Smooth muscle cell (in vitro differentiated cells): ENCODE measurements at regions not wholly inside any gene's neighbourhood (a gene's known extent, or its start where the extent isn't known, plus 50 kb on each side); places are given as distances from the start of the nearest gene placed in this dataset.

Experiments used
- DNase-seq: peaks from one replicate; lab custom pipeline; 2025; ENCODE audit not compliant: unreplicated experiment; lab: John Stamatoyannopoulos, UW
- H2AFZ ChIP-seq: fragments of 200-600 bp; sonication (generic); 2 replicates; pipeline ENCODE4 v1.6.0; 2016; ENCODE audit warnings: antibody characterized with exemption, low read depth, mild to moderate bottlenecking
- H3F3A ChIP-seq: fragments of 200-600 bp; sonication (generic); 2 replicates; pipeline ENCODE4 v1.6.0; 2017; ENCODE audit warnings: antibody characterized with exemption, low read depth
- H3K27ac ChIP-seq: fragments of 200-600 bp; sonication (generic); 2 replicates; pipeline ENCODE4 v1.5.1; 2016; ENCODE audit warnings: low read depth, mild to moderate bottlenecking
- H3K27me3 ChIP-seq: fragments of 200-600 bp; sonication (generic); 2 replicates; pipeline ENCODE4 v1.6.1; 2016; ENCODE audit warnings: low read depth, mild to moderate bottlenecking
- H3K36me3 ChIP-seq: fragments of 200-600 bp; sonication (generic); 2 replicates; pipeline ENCODE4 v1.5.1; 2016; ENCODE audit warnings: low read depth
- H3K4me1 ChIP-seq: fragments of 200-600 bp; sonication (generic); 2 replicates; pipeline ENCODE4 v1.5.1; 2016; ENCODE audit warnings: low read depth
- H3K4me2 ChIP-seq: fragments of 200-600 bp; sonication (generic); 2 replicates; pipeline ENCODE4 v1.6.0; 2016; ENCODE audit warnings: mild to moderate bottlenecking
- H3K4me3 ChIP-seq: fragments of 200-600 bp; sonication (generic); 2 replicates; pipeline ENCODE4 v1.5.1; 2016; ENCODE audit warnings: mild to moderate bottlenecking
- H3K79me2 ChIP-seq: fragments of 200-600 bp; sonication (generic); 2 replicates; pipeline ENCODE4 v1.6.0; 2016; ENCODE audit warnings: low read depth, mild to moderate bottlenecking
- H3K9ac ChIP-seq: fragments of 200-600 bp; sonication (generic); 2 replicates; pipeline ENCODE4 v1.6.0; 2016; ENCODE audit warnings: low read depth
- H3K9me3 ChIP-seq: fragments of 200-600 bp; sonication (generic); replicated peaks from 2 replicates; pipeline ENCODE4 v1.5.1; 2016; ENCODE audit warnings: low read depth
- H4K20me1 ChIP-seq: fragments of 200-600 bp; sonication (generic); 2 replicates; pipeline ENCODE4 v1.6.0; 2016; ENCODE audit warnings: low read depth
- CTCF ChIP-seq: fragments of 200-600 bp; sonication (generic); IDR thresholded peaks from 2 replicates; pipeline ENCODE4 v1.5.1; 2017; ENCODE audit warnings: borderline replicate concordance, mild to moderate bottlenecking, antibody characterized with exemption; ENCODE audit not compliant: insufficient read depth, poor library complexity, severe bottlenecking
- WGBS: methylation state at CpG from one replicate; pipeline ENCODE4 v1.1.7; 2016; ENCODE audit warnings: low lambda C conversion rate; 5-methylcytosine and 5-hydroxymethylcytosine counted together

- H3F3A ChIP-seq, result no peaks in the 10 kb centered on the region
- no peaks in the 10 kb centered on the region for H3K9me3 ChIP-seq
- no peaks in the 10 kb centered on the region for H3K36me3 ChIP-seq
- H3K79me2 ChIP-seq, result no peaks in the 10 kb centered on the region
- no peaks in the 10 kb centered on the region for H3K27me3 ChIP-seq
- H4K20me1 ChIP-seq, result no peaks in the 10 kb centered on the region
- H2AFZ ChIP-seq, result peak overlapping the region; percentile 14
- no peak for DNase-seq
- no peaks in the 10 kb centered on the region for H3K4me1 ChIP-seq
- no peak for TF ChIP-seq CTCF
- H3K27ac ChIP-seq, result peak overlapping the region; percentile 82
- no peak overlapping the region for H3K4me3 ChIP-seq
- peak overlapping the region; percentile 56 for H3K9ac ChIP-seq
- peak overlapping the region; percentile 5 for H3K4me2 ChIP-seq
- 71% methylated on average over 7 of the region's 7 CpGs for WGBS
Observed at GRCh38 chr10:43879162-43879561, 230.5 kb upstream of the ZNF32 start.

- Histone ChIP-seq H3K27me3 (no peaks in the 10 kb centered on the region), H3K4me1 (no peaks in the 10 kb centered on the region), H2AFZ (peak overlapping the region; percentile 10), H3K4me2 (peak overlapping the region; percentile 12), H3K36me3 (no peaks in the 10 kb centered on the region), H3K27ac (peak overlapping the region; percentile 82), H3K9me3 (no peaks in the 10 kb centered on the region), H3F3A (no peaks in the 10 kb centered on the region), H4K20me1 (no peaks in the 10 kb centered on the region), H3K4me3 (no peak overlapping the region), H3K9ac (no peak overlapping the region), H3K79me2 (no peaks in the 10 kb centered on the region)
- 18% methylated on average over 10 of the region's 10 CpGs for WGBS
- DNase-seq, result no peak
- TF ChIP-seq CTCF, result no peak
Observed at GRCh38 chr10:43878386-43878785, 229.7 kb upstream of the ZNF32 start.

GRCh38 chr10:43876976-43877375 is 228.3 kb upstream of the ZNF32 start:
- TF ChIP-seq CTCF, result no peak
- Histone ChIP-seq H3K4me2 (no peak overlapping the region), H3K27me3 (no peaks in the 10 kb centered on the region), H3K9ac (no peak overlapping the region), H3K79me2 (no peaks in the 10 kb centered on the region), H4K20me1 (no peaks in the 10 kb centered on the region), H3F3A (no peaks in the 10 kb centered on the region), H3K4me1 (no peaks in the 10 kb centered on the region), H3K27ac (no peak overlapping the region), H3K36me3 (no peaks in the 10 kb centered on the region), H2AFZ (no peak overlapping the region), H3K9me3 (no peaks in the 10 kb centered on the region), H3K4me3 (no peak overlapping the region)
- 93% methylated on average over 7 of the region's 7 CpGs for WGBS
- no peak for DNase-seq

GRCh38 chr10:43874984-43875383 is 226.3 kb upstream of the ZNF32 start:
- Histone ChIP-seq H3K9ac (no peak overlapping the region), H3K4me1 (no peaks in the 10 kb centered on the region), H3K9me3 (no peaks in the 10 kb centered on the region), H4K20me1 (no peaks in the 10 kb centered on the region), H3K36me3 (no peaks in the 10 kb centered on the region), H3K27ac (no peak overlapping the region), H2AFZ (no peak overlapping the region), H3F3A (no peaks in the 10 kb centered on the region), H3K79me2 (no peaks in the 10 kb centered on the region), H3K4me3 (no peak overlapping the region), H3K4me2 (no peak overlapping the region), H3K27me3 (no peaks in the 10 kb centered on the region)
- no peak for DNase-seq
- WGBS, result 63% methylated on average over 10 of the region's 10 CpGs
- no peak for TF ChIP-seq CTCF
